Retinal pigment epithelial cell (primary cell): ENCODE measurements at regions not wholly inside any gene's neighbourhood (a gene's known extent, or its start where the extent isn't known, plus 50 kb on each side); places are given as distances from the start of the nearest gene placed in this dataset.
A peak's percentile ranks its signal among the peaks of the same experiment; 100 is the strongest.

Experiments
- DNase-seq: peaks from one replicate; pipeline ENCODE4 v3.0.0-alpha.2; 2010; ENCODE audit warnings: low read depth
- H3K4me3 ChIP-seq: 2 replicates; pipeline ENCODE4 v1.5.1; 2011; ENCODE audit warnings: mild to moderate bottlenecking, low read length, control low read depth, moderate library complexity
- CTCF ChIP-seq: conservative IDR thresholded peaks from 2 replicates; pipeline ENCODE4 v1.5.1; 2011; ENCODE audit warnings: low read depth, low read length, control low read depth, inconsistent platforms

GRCh38 chr6:160931378-160932310 lies 59.9 kb upstream of the MAP3K4 start:
- no peak for TF ChIP-seq CTCF
- no peak for DNase-seq
- H3K4me3 ChIP-seq, result peak overlapping the region; percentile 62

GRCh38 chr6:160933256-160933655 lies 58.3 kb upstream of the MAP3K4 start:
- TF ChIP-seq CTCF, result no peak
- DNase-seq, result no peak
- no peak overlapping the region for H3K4me3 ChIP-seq

- no peak for TF ChIP-seq CTCF
- DNase-seq, result no peak
- H3K4me3 ChIP-seq, result no peak overlapping the region
These were observed 57.4 kb upstream of the MAP3K4 start for GRCh38 chr6:160934157-160934556.

- no peak for DNase-seq
- TF ChIP-seq CTCF, result no peak
These were observed 51.4 kb upstream of the MAP3K4 start for GRCh38 chr6:160940197-160940596.

More at GRCh38 chr6:160940197-160940596, 51.4 kb upstream of the MAP3K4 start:
- no peak overlapping the region for H3K4me3 ChIP-seq
